Muscle of back (tissue), 3 donors: ENCODE measurements at regions not wholly inside any gene's neighbourhood (a gene's known extent, or its start where the extent isn't known, plus 50 kb on each side); places are given as distances from the start of the nearest gene placed in this dataset.

Source experiments
- DNase-seq, 3 donors: peaks; one replicate each; pipeline versions ENCODE4 v3.0.0 to v3.0.0-alpha.2; 2013

DNA sequence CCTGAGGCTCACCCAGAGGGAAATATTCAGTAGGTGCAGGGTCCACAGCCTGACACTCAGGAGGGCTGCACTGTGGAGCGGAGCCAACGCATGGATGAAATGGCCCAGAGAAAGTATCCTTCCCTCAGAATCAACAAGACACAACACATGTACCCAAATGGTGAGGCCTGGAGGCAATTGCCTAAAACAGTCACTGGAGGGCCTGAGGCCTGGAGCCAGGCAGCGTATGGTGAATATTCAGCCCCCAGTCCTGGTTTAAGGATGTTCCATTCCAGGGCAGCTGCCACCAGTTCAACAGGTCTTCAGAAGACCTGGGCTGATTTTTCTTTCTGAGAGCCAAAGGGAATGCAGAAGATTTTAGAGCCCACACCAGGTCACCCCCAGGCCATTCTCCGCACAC lies 264.8 kb downstream of the INSC start:
- DNase-seq = no peak

DNA sequence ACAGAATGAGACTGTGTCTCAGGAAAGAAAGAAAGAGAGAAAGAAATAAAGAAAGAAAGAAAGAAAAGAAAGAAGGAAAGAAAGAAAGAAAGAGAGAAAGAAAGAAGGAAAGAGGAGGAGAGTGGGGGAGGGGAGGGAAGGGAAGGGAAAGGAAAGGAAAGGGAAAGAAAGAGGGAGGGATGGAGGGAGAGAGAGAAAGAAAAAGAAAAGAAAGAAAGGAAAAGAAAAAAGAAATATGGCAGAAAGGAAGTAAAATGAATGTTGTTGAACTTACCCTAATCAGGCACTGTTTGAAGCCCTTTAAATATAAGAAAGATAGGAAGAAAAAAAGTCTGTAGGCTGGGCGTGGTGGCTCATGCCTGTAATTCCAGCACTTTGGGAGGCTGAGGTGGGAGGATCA lies 276.1 kb downstream of the INSC start:
- DNase-seq = no peak

DNA sequence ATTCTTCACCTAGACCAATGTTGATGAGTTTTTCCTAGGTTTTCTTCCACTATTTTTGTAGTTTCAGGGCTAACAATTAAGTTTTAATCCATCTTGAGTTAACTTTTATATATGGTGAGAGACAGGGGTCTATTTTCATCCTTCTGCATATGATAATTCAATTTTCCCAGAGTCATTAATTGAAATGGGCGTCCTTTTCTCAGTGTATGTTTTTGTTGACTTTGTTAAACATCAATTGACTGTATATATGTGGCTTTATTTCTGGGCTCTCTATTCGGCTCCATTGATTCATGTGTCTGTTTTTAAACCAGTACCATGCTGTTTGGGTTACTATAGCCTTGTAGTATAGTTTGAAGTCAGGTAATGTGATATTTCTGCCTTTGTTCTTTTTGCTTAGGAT lies 282.1 kb downstream of the INSC start:
- DNase-seq = no peak

GRCh38 chr11:15406851-15407351 lies 292.2 kb downstream of the INSC start:
- DNase-seq = no peak

DNA sequence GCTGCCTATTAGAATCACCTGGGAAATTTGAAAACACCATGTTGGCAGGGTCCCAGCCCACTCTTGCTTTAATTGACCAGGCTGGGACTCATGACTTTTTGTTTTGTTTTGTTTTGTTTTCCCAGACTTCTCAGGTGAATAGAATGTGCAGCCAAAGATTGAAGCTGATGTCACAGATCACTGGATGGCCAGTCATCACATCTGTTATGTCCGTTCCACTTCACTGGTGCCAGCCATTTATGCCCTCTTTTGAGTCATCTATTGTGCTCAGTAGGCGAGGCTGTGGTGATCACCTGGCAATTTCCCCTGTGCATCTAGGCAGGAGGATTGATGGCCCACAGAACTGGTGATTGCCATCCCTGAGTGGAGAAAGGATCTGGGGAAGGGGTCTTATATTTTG lies 297.3 kb downstream of the INSC start:
- no peak for DNase-seq

- DNase-seq = peak in 2 of 3 donors; percentile 9 to 23
Observed at GRCh38 chr11:15418921-15419320, 304.2 kb downstream of the INSC start.

DNA sequence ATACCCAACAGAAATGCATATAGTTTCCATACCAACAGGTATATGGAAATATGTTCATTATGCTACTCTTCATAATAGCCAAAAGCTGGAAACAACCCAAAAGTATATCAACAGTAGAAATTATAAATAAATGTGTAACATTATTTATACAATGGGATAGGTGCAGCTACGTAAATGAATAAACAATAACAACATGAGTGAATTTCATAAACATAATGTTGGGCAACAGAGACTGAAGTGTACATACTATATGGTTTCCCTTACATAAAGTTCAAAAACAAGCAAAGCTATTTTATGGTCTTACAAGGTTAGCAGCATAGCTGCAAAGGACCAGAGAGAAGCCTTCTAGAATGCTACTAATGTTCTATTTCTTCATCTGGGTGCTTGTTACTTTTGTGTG lies 305.0 kb downstream of the INSC start:
- DNase-seq = no peak

DNA sequence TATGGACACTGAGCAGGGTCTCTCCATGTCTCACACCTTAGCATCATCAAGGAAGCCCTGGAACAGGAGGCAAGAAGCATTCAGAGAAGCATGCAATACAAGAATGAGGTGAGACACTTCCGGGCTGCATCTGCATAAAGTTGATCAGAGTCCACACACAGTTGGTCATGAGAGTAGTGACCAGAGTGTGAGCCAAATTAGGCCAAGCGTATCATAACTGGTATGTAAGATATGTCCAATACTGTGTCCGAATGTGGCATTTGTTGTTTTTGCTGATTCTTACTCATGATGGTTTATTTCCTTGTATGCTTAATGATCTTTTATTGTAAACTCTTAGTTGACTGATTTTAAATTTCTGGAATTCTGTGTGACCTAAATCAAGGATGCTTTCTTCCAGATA lies 315.7 kb downstream of the INSC start:
- no peak for DNase-seq

DNA sequence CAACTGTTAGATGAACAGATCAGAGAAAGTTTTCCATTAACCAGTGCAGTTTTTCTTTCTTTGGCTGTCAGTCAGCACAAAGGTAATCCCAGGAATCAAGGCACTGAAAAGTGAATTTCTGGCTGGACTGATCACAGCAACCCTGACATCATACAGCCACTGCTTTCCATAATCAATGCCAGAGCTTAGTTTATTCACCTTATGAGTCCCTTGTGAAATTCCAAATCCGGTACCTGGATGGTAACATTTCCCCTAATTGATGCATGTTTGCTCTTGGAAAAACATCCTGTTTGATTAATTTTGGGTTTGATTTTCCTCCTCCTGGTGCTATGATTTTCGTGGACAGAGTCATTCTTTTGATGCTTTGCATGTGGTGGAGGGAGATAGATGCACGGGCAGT lies 319.8 kb downstream of the INSC start:
- peak in 1 of 3 donors; percentile 19 for DNase-seq

DNA sequence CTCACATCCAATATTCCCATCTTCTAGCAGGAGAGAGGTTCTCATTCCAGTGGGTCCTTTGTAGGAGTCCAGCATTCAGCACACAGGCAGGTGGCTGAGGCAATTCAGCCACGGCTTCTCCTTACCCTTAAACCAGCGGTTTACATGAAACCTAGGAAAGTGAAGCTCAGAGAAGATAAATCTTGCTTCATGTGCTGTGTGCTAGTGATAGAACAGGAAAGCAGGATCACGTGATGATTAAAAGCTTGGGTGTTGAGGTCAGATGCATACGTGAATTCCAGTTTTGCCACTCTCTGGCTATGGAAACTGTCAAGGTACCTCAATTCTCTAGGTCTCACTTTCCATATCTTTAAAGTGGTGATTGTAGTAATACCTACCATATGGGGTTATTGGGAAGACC lies 331.6 kb downstream of the INSC start:
- DNase-seq = no peak

DNA sequence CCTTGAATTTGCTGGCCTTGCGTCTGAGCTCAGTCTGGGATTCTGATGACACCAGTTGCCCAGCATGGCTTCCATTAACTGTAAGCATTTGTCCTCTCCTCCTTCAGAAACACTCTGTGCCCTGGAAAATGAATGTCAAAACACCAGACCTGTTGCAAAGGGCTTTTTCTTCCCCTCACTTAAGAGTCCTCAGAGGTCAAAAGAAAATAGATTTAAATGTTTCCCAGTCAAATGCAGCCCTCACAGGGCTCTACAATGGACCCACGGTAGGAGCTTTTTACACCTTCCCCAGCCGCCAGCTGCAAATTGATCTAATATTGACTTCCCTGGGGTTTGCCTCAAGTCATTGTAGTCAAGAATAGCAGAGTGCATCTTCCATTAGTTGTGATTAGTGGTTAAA lies 332.2 kb downstream of the INSC start:
- DNase-seq = no peak

DNA sequence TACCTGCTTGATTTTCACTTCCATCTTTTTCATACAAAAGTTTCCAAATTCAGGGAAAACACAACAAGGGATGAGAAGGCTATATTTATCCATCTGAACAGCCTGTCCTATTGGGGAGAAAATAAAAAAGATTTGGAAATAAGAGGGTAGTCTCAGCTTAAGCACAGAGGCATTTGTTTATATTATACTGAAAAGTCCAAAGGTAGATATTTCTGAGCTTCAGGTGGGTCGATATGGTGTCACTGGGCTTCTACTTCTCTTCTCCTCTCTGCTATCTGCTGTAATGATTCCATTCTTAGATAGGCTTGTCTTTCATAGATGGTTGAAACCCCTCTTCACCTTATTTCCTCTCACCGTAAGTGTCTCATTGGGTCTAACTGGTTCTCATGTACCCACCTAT lies 337.0 kb downstream of the INSC start:
- no peak for DNase-seq

DNA sequence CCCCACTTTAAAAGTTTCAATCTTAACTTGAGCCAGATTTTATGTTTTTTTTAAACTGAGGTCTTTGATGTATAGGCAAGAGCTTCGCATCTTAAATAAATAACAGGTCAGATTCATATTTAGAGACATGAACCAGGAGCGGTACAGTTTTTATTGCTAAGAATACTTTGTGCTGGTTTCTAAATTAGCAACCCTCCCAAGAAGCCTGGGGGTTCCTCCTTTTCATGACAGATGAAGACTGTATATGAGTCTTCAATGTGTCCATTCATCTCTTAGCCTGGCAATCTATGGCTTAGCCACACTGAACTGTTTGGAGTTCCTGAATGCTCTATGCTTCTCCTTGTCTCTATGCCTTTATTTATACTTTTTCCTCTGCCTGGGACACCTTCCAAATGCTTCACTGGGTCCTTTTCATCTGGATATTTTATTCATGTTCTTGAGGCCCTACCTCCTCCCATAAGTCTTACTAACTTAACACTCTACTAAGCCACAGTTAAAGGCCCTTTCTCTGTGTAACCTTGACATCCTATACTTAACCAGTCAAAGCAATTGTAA lies 338.6 kb downstream of the INSC start:
- no peak for DNase-seq

GRCh38 chr11:15468466-15468865 lies 353.7 kb downstream of the INSC start:
- no peak for DNase-seq

DNA sequence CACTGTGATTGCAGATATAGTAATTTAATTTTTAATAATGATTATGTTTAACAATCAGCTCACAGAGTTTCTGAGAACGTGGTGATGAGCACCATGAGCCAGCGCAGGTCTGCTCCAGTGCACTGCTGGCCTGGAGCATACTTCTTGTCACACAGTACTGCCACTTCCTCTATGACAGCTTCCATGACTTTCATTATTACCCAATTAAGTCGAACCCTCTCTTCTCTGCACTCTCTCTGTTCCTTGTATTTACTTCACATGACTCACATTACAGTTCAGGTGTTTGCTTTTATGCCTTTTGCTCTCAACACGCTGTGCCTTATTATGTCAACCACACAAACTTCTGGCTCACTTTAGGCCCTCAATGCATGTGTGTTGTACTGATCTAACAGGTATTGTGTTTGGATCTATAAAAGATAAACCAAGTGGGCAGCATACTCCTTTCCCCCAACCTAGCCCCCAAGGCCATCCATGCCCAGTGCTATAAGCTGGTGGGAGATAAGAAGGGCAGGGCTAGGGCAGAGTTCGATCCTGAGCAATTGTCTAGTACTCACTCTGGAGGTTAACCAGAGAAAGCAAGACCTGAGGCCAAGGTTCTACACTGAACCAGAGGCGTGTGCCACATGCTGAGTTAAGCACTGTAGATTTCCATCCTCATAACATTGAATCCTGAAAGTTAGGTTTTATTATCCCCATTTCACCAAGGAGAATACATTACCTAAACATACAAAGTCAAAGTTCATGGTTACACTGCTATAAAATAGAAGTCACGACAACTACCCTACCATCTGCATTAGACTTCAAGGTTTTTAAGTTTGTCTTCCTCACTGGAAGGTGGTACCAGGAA lies 356.5 kb downstream of the INSC start:
- no peak for DNase-seq

DNA sequence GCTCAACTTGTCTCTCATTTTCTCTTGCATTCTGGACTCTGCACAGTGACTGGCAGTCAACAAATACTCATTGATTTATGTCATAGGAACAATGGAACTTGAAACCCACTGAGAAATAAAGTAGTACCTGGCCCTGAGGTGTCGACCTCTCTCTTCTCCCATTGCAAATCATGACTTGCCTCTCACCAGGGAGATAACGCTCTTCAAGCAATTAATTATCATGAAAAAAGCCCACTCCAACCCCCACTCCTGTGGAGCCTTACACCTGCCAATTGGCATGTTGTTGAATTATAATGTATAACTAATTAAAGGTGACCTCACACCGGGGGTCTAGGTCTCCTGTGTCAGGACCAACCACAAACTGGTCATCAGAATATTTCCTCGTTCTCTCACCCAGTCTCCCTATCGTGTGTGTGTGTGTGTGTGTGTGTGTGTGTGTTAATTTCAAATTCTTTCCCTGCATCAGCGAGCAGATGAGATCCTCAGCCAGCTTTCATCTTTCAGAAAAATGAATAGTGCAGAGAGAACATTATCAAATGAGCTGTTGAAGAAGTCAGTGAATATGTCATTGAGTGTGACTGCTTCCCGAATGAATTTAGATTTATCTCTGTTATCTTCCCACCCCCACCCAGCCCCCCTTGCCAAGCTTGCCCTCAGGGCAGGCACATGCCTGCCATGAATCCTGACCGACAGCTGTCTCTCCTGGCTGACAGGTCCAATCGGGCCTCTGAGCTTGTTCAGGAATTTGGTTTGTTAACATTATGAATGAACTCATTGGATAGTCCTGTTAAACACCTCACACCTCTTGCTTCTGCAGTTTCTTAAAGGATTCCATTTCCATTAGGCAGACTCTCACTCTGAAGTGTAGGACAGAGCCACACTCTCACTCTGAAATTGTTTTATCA lies 357.4 kb downstream of the INSC start:
- DNase-seq = no peak

DNA sequence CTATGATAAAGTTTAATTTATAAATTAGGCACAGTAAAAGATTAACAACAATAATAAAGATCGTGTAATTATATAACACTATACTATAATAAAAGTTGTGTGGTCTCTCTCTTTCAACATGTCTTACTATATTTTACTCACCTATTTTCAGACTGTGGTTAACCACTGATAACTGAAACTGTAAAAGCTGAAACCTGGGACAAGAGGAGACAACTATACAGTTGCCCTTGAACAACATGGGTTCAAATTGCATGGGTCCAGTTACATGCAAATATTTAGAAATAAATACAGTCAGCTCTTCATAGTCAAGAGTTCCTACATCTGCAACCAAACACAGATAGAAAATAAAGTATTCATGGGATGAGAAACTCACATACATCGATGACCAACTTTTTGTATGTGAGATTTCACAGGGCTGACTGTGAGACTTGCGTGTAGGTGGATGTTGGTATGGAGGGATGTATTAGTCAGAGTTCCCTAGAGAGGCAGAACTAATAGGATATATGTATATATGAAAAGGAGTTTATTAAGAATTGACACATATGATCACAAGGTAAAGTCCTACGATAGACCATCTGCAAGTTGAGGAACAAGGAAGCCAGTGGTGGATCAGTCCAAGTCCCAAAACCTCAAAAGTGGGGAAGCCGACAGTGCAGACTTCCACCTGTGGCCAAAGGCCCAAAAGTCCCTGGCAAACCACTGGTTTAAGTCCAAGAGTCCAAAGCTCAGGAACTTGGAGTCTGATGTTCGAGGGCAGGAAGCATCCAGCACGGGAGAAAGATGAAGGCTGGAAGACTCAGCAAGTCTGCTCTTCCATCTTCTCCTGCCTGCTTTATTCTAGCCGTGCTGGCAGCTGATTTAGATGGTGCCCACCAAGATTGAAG lies 359.5 kb downstream of the INSC start:
- no peak for DNase-seq

GRCh38 chr11:15476371-15476917 lies 361.7 kb downstream of the INSC start:
- DNase-seq = no peak

- DNase-seq = no peak
Observed at GRCh38 chr11:15481871-15482270, 367.1 kb downstream of the INSC start.

- DNase-seq = no peak
Observed at GRCh38 chr11:15483205-15483604, 368.5 kb downstream of the INSC start.

GRCh38 chr11:15484398-15484797 lies 369.7 kb downstream of the INSC start:
- DNase-seq = no peak
